ENCODE measurements at regions not wholly inside any gene's neighbourhood (a gene's known extent, or its start where the extent isn't known, plus 50 kb on each side); places are given as distances from the start of the nearest gene placed in this dataset.

GRCh38 chr12:34344851-34345522 lies 322.7 kb downstream of the ALG10 start:
- no peak for DNase-seq (ENCODE audit: low read depth in 2 of 2)

- no peak for DNase-seq (ENCODE audit: low read depth in 2 of 2)
Measured at GRCh38 chr12:34345801-34346200, 323.5 kb downstream of the ALG10 start.

- DNase-seq (ENCODE audit: low read depth in 2 of 2), result no peak
Measured at GRCh38 chr12:34346372-34347034, 324.2 kb downstream of the ALG10 start.

- no peak for DNase-seq (ENCODE audit: low read depth in 2 of 2)
Measured at GRCh38 chr12:34347367-34347766, 325.1 kb downstream of the ALG10 start.

- no peak for DNase-seq (ENCODE audit: low read depth in 2 of 2)
Measured at GRCh38 chr12:34348064-34348463, 325.8 kb downstream of the ALG10 start.

- DNase-seq (ENCODE audit: low read depth in 2 of 2), result no peak
Measured at GRCh38 chr12:34348836-34349672, 326.8 kb downstream of the ALG10 start.

- DNase-seq (ENCODE audit: low read depth in 2 of 2), result no peak
Measured at GRCh38 chr12:34349673-34349961, 327.3 kb downstream of the ALG10 start.

- DNase-seq (ENCODE audit: low read depth in 2 of 2), result no peak
Measured at GRCh38 chr12:34350092-34351041, 328.1 kb downstream of the ALG10 start.

- DNase-seq (ENCODE audit: low read depth in 2 of 2), result no peak
Measured at GRCh38 chr12:34352098-34352497, 329.8 kb downstream of the ALG10 start.

GRCh38 chr12:34354239-34355200 lies 332.2 kb downstream of the ALG10 start:
- no peak for DNase-seq (ENCODE audit: low read depth in 2 of 2)

- DNase-seq (ENCODE audit: low read depth in 2 of 2), result no peak
Measured at GRCh38 chr12:34356233-34356987, 334.1 kb downstream of the ALG10 start.

GRCh38 chr12:34357791-34358190 lies 335.5 kb downstream of the ALG10 start:
- no peak for DNase-seq (ENCODE audit: low read depth in 2 of 2)

GRCh38 chr12:34358198-34358597 lies 335.9 kb downstream of the ALG10 start:
- DNase-seq (ENCODE audit: low read depth in 2 of 2), result no peak

GRCh38 chr12:34361721-34362316 lies 339.5 kb downstream of the ALG10 start:
- no peak for DNase-seq (ENCODE audit: low read depth in 2 of 2)

GRCh38 chr12:34363050-34363673 lies 340.9 kb downstream of the ALG10 start:
- DNase-seq (ENCODE audit: low read depth in 2 of 2), result no peak

GRCh38 chr12:34368079-34368478 lies 345.8 kb downstream of the ALG10 start:
- DNase-seq (ENCODE audit: low read depth in 2 of 2), result no peak

GRCh38 chr12:34371050-34371449 lies 348.8 kb downstream of the ALG10 start:
- DNase-seq (ENCODE audit: low read depth in 2 of 2), result no peak

- DNase-seq (ENCODE audit: low read depth in 2 of 2), result no peak
Measured at GRCh38 chr12:34372003-34372402, 349.7 kb downstream of the ALG10 start.

- DNase-seq (ENCODE audit: low read depth in 2 of 2), result no peak
Measured at GRCh38 chr12:34373926-34374325, 351.6 kb downstream of the ALG10 start.

Data from stimulated activated CD8-positive, alpha-beta memory T cell treated with anti-CD3 and anti-CD28 coated beads, Interleukin-7, amount 100 ng/mL, for 1 hour (primary cell).